HG03025 (cell line): ENCODE measurements at regions not wholly inside any gene's neighbourhood (a gene's known extent, or its start where the extent isn't known, plus 50 kb on each side); places are given as distances from the start of the nearest gene placed in this dataset.

ENCODE experiments used
- ATAC-seq: cut with Tn5 transposase; IDR thresholded peaks from one replicate; pipeline ENCODE4 v1.9.1; 2021; ENCODE audit warnings: mild to moderate bottlenecking, moderate library complexity; ENCODE audit not compliant: unreplicated experiment, low FRiP score

GRCh38 chrX:137401092-137401491 lies 164.8 kb upstream of the ZIC3 start:
- ATAC-seq: no peak

GRCh38 chrX:137387646-137388045 lies 178.3 kb upstream of the ZIC3 start:
- ATAC-seq: no peak

GRCh38 chrX:137366018-137366633 lies 199.8 kb upstream of the ZIC3 start:
- ATAC-seq: no peak

- no peak for ATAC-seq
These were observed 202.4 kb upstream of the ZIC3 start for GRCh38 chrX:137363559-137363958.

GRCh38 chrX:137362583-137362982 lies 203.3 kb upstream of the ZIC3 start:
- no peak for ATAC-seq

GRCh38 chrX:137354851-137355250 lies 211.1 kb upstream of the ZIC3 start:
- no peak for ATAC-seq

- ATAC-seq: peak; percentile 59
These were observed 212.5 kb upstream of the ZIC3 start for GRCh38 chrX:137353404-137353803.

- ATAC-seq: no peak
These were observed 213.7 kb upstream of the ZIC3 start for GRCh38 chrX:137352101-137352660.

- ATAC-seq: no peak
These were observed 223.0 kb upstream of the ZIC3 start for GRCh38 chrX:137342969-137343368.

GRCh38 chrX:137313627-137314026 lies 252.3 kb upstream of the ZIC3 start:
- no peak for ATAC-seq

GRCh38 chrX:137305404-137305803 lies 260.5 kb upstream of the ZIC3 start:
- no peak for ATAC-seq

- no peak for ATAC-seq
These were observed 263.4 kb upstream of the GPR101 start for GRCh38 chrX:137297167-137297566.

- ATAC-seq: no peak
These were observed 256.2 kb upstream of the GPR101 start for GRCh38 chrX:137290011-137290410.

GRCh38 chrX:137287191-137287590 lies 253.4 kb upstream of the GPR101 start:
- ATAC-seq: no peak

GRCh38 chrX:137286423-137286822 lies 252.6 kb upstream of the GPR101 start:
- ATAC-seq: no peak

GRCh38 chrX:137278825-137279224 lies 245.0 kb upstream of the GPR101 start:
- no peak for ATAC-seq

- no peak for ATAC-seq
These were observed 229.6 kb upstream of the GPR101 start for GRCh38 chrX:137263374-137263773.

- ATAC-seq: no peak
These were observed 211.4 kb upstream of the GPR101 start for GRCh38 chrX:137245183-137245582.

GRCh38 chrX:137236837-137237236 lies 203.0 kb upstream of the GPR101 start:
- ATAC-seq: no peak

GRCh38 chrX:137234651-137235402 lies 201.0 kb upstream of the GPR101 start:
- no peak for ATAC-seq

- no peak for ATAC-seq
These were observed 199.7 kb upstream of the GPR101 start for GRCh38 chrX:137233478-137233877.

- ATAC-seq: no peak
These were observed 193.4 kb upstream of the GPR101 start for GRCh38 chrX:137227151-137227550.
